GM21717 (cell line): ENCODE measurements at regions not wholly inside any gene's neighbourhood (a gene's known extent, or its start where the extent isn't known, plus 50 kb on each side); places are given as distances from the start of the nearest gene placed in this dataset.
"Not testable (repeated sequence)": the region's sequence is repeated elsewhere in the genome, so short reads cannot be mapped to it uniquely, and the experiment has no call there.

Experiments
- ATAC-seq: cut with Tn5 transposase; IDR thresholded peaks from one replicate; pipeline ENCODE4 v1.9.1; 2021; ENCODE audit warnings: mild to moderate bottlenecking, moderate library complexity; ENCODE audit not compliant: unreplicated experiment

DNA sequence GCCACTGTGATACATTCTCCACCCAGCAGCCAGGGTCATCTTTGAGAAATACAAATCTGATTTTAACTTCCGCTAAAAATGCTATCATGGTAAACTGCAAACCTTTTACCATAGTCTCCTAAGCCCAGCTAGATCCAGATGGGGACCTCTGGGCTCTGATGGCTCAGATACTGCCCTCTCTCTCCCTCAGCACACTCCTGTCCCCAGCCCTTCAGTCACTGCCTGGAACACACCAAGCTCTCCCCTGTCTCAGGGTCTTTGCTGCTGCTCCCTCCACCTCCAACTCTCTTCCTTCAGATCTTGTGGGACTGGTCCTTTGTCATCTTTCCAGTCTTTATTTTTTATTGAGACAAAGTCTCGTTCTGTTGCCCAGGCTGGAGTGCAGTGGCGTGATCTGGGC, 65.1 kb downstream of the SPRY4 start:
- no peak for ATAC-seq

DNA sequence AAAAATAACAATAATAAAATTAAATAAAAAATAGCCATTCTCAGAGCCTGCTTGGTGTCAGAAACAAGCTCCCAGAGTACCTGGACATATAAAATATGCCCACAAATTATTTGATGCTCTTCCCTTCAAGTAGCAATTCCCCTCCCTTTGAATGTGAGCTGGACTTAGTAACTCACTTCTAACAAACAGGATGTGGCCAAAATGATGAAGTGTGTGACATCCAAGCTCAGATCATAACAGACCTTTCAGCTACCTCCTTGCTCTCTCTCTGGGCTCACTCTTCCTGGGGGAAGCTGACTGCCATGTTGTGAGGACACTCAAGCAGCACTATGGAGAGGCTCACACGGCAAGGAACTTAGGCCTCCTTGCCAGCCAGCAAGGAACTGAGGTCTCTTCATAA, 69.0 kb downstream of the SPRY4 start:
- ATAC-seq: no peak

DNA sequence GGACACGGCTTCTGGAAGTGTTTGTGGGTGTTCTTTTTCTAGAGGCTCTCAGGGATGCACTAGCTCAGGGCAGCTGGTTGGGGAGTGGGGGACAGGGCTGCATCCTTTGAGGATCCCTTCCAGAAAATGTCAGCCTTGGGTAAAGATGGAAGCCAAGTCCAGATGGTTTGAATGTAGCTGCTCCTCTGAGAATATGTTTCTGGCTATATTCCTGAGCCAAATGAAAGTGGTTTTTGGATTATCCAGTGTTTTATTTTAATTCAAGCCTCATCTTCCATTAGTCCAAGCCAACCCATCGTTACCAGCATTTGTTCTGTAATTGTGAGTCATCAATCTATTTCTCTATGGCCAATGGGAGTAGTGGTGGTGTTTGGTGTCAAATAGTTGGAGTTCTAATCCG, 70.4 kb downstream of the SPRY4 start:
- no peak for ATAC-seq

DNA sequence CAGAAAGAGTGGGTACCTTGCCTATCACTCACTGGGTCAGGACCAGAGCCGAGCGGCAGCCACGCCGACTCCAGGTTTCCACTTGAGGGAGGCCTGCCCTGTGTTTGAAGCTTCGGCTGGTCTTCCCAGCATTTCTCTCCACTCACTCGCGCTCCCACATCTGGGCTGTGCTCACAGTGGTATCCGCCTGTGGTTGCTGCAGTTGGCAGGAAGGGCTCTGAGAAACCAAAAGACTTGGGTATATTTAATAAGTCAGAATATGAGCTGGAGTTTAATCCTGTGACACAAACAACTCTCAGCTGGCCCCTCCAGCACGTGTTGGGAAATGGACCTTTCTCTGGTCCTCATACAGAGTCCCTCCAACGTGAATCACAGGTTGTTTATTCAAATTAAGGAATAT, 70.9 kb downstream of the SPRY4 start:
- ATAC-seq: no peak

DNA sequence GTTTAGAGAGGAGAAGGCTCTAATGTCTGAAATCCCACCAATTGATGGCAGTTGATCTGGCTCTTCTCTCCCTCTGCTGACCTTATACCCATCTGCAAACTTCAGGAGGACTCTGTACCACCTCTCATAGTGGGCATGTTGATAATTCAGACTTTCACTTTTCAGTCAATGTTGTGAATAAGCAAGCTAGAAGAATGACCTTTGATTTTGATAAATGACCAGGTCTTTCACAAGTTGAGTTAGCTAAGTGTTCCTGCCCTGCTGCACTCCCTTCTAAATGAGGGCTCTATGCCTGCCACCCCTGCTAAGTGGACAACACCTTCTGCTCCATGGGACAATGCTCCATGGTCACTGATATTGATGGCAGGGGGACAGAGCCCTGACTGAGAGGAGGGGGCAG, 74.7 kb downstream of the SPRY4 start:
- ATAC-seq: no peak

DNA sequence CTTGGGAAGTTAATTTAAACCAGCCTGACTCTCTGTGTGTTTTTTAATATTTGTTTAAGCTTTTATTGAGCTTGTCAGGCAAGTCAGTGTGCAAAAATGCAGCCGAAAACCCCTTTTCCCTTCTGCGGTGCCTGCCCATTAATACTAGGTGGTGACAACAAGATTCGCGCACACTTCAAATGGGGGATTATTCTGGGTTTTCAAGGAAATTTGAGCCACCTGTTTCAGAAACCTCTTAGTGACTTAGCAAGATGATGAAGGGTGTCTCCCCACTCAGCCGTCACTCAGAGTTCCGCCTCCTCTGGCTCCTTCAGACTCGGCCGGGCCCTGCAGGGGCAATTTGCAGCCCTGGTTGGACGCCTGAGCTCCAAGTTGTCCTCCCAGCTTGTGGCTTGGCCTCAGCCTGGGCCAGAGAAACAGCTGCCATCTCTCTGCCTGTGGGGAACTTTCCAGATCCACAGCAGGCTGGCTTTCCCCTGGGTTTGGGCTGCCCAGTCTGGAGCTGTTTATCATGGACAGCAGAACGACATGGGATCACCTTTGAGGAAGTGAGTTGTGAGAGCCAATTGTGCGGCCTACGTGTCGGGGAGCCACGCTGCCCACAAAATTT, 75.9 kb downstream of the SPRY4 start:
- ATAC-seq: no peak

DNA sequence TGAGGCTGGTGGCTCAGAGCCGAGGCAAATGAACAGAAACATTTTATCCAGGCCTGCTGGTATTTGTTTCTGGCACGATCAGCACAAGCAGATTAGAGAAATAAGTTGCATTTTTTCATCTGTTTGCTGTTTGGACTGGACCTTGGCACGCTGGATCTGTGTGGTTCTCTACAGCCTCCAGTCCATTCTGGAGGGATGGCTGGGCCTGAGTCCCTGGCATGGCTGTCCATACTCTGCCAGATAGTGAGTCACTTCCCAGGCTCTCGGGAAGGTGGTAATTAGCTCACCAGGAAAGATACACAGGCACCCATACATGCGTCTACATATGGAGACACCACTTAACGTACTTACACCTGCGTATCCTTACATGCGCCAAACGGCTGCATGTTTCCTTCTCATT, 78.6 kb downstream of the SPRY4 start:
- no peak for ATAC-seq

DNA sequence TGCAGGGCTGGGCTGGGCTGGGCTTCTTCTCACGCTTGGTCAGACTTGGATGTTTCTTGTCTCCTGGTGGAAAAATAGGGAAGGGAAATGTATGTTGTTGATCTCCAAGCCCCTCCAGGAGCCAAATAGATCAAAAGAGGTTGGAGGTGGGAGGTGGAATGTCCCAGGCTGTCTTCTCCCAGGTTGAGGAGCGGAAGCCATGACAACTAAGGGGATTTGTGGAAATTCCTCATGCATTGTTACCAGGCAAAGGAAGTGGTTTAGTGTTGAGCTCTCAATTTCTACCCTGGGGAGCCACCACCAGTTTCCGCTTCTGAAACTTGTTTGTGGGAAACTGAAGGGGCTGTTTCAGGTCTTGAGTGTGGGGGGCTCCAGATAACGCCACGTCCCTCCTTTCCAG, 79.0 kb downstream of the SPRY4 start:
- ATAC-seq: no peak

DNA sequence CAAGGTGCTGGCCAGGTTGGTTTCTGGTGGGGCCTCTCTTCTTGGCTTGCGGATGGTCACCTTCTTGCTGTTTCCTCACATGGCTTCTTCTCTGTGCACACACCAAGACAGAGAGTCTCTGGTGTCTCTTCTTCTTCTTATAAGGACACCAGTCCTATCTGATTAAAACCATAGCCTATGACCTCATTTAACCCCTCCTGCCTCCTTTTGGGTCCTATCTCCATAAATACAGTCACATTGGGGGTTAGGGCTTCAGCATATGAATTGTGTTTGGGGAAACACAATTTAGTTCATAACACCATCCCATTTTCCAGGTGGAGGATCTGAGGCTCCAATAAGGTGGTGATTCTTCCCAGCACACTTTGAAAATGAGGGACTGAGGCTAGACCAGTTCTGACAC, 80.4 kb downstream of the SPRY4 start:
- ATAC-seq: no peak

DNA sequence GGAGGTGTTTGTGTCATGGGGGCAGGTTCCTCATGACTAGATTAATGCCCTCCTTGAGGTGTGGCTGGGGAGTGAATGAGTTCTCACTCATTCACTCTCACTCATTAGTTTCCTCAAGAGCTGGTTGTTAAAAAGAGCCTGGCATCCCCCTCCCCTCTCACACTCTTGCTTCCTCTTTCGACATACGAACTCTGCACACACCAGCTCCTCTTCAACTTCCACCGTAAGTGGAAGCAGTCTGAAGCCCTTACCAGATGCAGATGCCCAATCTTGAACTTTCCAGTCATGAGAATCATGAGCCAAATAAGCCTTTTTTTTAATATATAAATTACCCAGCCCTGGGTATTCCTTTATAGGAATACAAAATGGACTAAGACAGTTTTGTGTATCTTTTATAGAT, 82.5 kb downstream of the SPRY4 start:
- no peak for ATAC-seq

DNA sequence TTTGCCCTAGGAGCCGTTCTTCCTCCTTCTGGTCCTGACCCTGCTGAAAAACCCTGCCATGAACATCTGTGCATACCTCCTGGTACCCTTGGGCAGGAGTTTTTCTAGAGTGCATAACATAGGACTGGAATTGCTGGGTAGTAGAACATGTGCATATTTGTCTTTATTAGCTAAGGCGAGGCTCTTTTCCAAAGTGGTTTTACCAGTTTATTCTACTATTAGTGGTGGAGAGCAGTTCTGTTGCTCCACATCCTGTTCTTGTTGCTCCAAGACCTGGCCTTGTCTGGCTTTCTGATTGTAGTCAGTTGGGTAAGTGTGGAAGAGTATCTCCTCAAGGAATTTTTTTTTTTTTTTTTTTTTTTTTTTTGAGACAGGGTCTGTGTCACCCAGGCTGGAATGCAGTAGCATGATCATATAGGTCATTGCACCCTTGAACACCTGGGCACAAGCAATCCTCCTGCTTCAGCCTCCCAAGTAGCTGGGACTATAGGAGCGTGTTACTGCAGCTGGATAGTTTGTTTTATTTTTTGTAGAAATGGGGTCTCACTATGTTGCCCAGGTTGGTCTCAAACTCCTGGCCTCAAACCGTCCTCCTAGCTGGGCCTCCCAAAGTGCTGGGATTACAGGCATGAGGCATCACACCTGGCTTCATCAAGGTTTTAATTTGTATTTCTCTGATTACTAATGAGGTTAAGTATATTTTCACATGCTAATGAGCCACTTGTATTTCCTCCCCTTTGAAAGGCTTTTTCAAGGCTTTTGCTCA, 85.2 kb downstream of the SPRY4 start:
- no peak for ATAC-seq

DNA sequence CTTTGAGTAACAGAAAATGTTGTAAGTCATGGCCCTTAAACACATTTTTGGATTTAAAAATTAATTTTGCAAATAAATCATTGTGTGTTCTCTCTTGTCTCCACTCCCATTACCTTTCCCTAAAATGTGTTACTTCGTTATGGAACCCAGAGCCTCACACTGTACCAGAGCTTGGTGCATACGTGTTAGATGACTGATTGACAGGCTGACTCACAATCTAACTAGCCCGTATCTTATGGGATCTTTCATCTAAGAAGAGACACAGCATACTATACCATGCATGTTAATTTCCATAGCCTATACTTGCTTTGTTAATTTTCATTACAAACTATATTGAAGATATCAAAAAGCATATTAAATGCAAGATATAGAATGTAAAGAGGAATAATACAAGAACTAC, 87.1 kb downstream of the SPRY4 start:
- no peak for ATAC-seq

DNA sequence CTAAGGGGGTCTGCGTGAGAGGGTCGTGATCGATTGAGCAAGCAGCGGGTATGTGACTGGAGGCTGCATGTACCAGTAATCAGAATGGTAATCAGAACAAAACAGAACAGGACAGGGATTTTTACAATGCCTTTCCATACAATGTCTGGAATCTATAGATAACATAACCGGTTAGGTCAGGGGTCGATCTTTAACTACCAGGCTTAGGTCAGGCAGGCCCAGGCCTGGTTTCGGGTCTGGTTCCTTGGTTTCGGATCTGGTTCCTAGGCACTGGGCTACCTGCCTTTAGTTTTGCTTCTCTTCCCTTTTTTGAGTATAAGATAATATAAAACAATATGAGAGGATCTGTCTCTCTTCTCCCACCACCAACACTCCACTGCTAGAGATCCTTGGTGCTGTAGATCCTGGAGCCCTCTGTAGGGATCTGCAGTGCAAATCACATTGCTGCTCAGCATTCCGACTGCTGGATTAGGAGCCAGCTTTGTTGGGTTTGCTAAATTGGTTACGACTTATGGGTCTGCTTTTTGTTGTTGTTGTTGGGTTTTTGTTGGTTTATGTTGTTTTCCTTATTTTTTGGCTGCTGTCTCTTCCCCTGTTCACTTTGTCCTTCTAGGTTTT, 88.0 kb downstream of the SPRY4 start:
- ATAC-seq: not testable (repeated sequence)

DNA sequence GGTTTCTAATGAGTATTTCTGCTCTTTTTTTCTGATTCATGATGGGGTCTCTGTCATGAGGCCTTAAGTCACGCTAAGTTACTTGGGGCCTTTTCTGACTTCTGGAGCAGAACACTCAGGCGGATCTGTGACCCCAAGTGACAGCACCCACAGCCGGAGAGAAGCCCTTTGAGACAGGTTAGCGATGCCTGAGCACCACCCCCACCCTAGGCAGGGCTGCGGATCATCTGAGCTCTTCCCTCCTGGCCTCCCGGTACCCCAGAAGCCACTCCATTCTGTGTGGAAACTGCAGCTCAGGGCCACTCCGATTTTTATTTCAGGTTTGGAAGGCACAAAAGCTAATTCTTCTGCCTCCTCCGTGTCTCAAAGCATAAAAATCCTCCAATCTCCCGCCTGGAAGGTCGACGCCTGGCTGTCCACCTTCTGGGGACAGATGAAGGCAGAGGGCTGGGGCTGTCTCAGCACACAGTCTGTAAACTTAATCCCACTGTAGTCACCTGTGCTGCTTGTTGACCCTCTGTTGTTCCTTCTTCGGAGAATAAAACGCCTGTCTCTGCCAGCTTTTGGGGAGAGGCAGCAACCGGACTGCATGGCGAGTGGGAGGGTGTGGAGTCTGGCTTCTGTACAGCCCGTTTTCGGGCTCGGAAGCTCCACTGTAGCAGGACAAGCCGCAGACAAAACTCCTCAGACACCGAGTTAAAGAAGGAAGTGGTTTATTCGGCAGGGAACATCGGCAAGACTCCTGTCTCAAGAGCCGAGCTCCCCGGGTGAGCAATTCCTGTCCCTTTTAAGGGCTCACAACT, 88.8 kb downstream of the SPRY4 start:
- no peak for ATAC-seq

DNA sequence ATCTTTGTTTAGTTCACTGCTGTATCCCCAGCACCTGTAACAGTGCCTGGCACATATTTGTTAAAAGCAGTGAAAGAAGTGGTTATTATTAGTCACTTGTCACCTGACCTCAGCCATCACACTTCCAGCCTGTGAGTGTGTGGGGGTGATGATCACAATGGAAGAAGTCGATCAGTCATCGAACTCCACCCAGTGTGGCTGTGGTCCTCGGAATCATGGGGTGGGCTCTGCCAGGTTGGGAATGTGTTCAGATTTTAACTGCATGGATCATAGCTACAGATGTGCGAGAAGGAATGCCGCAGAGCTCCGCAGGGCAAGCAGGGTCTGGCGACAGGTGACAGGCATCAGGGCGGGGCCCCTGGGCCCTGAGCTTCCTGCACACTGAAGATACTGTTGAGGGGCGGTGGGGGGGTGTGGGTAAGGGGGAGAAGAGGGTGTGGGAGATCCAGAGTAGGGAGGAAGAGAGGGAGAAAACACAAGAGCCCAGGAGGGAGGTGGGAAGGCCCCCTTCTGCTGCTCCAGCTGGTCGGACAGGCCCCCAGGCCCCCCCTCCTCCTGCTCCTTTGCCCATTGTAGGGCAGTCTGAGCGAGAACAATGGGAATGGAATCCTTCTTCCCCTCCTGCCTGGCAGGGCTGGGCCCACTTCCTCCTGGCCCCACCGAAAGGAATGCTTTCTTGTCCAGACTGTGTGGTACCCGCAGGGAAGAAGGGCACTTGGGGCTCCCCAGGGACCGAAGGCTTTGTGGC, 89.6 kb downstream of the SPRY4 start:
- ATAC-seq: no peak

DNA sequence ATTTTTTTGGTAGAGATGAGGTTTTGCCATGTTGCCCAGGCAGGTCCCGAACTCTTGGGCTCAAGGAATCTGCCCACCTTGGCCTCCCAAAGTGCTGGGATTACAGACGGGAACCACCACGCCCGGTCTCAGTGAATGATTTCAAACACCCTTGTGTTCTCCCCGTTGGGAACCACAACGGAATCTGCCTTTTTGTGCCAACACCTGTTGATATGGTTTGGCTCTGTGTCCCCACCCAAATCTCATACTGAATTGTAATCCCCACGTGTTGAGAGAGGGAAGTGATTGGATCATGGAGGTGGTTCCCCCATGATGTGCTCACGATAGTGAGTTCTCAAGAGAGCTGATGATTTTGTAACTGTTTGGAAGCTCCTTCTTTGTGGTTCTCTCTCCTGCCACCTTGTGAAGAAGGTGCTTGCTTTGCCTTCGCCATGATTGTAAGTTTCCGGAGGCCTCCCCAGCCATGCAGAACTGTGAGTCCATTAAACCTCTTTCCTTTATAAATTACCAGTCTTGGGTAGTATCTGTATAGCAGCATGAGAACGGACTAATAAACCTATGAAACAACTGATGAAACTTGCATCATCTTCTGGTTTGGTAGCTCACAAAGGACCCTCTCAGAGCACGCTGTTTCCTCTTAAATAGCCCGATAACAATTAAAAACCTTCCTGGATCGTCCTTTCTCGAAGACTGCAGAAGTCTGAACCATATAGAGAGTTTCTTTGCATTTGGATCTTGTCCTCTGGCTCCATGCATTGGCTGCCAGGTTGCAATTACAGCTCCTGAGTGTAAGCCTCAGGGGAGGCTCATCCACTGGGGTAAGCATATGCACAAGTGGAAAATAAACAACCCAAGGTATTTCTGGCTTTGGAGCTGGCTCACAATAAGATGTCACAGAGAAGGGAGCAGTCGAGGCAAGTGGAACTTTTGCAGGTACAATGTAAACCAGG, 91.5 kb downstream of the SPRY4 start:
- no peak for ATAC-seq

DNA sequence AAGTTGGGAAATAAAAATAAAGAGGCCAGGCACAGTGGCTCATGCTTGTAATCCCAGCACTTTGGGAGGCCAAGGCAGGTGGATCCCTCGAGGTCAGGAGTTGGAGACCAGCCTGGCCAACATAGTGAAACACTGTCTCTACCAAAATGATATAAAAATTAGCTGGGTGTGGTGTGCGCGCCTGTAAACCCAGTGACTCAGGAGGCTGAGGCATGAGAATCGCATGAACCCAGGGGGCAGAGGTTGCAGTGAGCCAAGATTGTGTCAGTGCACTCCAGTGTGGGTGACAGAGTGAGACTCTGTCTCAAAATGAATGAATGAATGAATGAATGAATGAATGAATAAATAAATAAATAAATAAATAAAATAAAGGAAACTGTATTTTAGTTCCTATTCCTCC, 93.9 kb downstream of the SPRY4 start:
- not testable (repeated sequence) for ATAC-seq

DNA sequence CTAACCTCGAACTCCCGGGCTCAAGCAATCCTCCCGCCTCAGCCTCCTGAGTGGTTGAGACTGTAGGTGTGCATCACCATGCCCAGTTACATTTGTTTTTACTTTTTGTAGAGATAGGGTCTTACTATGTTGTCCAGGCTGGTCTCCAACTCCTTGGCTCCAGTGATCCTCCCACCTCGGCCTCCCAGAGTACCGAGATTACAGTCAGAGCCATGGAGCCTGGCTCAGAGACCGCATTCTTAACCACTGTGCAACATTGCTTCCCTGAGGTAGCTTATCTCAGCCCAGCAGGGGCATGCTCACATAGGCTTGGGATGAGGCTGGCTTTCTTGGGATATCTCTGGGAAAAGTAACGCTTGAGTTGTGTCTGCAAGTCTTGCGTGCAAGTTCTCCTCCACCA, 99.7 kb downstream of the SPRY4 start:
- no peak for ATAC-seq

DNA sequence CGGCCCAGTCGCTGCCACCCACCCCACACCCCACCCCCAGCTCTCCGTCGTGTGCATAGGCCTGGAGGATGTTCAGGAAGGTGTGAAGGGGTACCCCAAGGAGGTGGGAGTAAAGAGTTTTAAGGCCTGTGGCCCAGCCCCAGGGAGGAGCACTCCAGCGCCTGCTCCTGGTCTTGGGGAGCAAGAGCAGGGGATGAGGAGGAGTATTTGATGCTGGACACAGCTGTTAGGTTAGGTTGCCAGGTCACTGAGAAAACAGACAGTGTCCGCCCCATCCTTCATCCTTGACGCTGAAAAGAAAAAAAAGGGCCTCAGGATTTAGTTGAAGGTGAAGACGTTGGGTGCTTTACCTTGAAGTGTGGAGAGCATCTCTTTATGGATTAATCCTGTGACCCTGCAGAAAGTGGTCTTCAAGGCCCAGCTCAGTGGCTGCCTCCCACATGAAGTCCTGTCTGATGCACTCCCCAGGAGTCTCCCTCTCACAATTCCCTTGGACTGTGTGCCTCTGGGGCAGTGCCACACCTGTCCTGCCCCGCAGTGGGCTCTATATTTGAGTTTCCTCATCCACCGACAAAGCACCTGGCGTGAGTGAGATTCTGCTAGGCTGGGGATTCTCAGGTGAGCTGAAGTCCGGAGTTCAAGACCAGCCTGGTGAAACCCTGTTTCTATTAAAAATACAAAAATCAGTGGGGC, 101.8 kb downstream of the SPRY4 start:
- peak; percentile 10 for ATAC-seq
